Sigmoid colon (tissue), 4 donors: ENCODE measurements at regions not wholly inside any gene's neighbourhood (a gene's known extent, or its start where the extent isn't known, plus 50 kb on each side); places are given as distances from the start of the nearest gene placed in this dataset.

Experiments used
- EP300 ChIP-seq, 4 donors: sonication (generic); formaldehyde crosslinking; IDR thresholded peaks; one replicate each; pipeline ENCODE4 v1.6.1; 2017; ENCODE audit warnings: antibody characterized with exemption in 4 of 4
- POLR2A ChIP-seq, 2 donors: fragments of 450-650 bp; IDR thresholded peaks; one replicate each; pipeline ENCODE4 v1.6.1; 2016; ENCODE audit warnings: antibody characterized with exemption in 2 of 2, mild to moderate bottlenecking in 2 of 2, moderate library complexity in 2 of 2
- TF ChIP-seq, protein P1 (sequence below), 4 experiments: fragments of 450-650 bp in 3 of 4; fragments of 200-600 bp in 1 of 4; IDR thresholded peaks; one replicate each; pipeline ENCODE4 v1.5.1; 2016 to 2019; ENCODE audit warnings: antibody characterized with exemption in 4 of 4, mild to moderate bottlenecking in 3 of 4, moderate library complexity in 2 of 4

DNA sequence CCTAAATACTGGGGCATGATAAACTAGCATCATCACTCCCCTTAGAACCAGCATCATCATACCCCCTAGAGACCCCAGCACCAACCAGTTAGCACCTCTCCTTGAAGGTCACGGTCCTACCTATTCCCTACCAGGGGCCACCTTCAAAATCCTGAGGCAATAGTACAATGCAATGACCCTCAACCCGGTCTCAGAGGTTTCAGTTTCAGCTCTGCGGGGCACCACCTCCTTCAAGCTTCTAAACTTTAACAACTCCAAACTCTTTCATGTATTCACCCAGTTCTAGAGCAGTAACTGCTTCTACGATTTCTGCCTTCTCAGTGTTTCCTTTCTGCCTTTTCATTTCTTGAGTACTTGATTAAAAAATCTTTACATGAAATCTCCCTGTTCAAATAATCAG is 130.1 kb upstream of the EPB41L4A start:
- TF ChIP-seq EP300 (IDR thresholded peaks at IDR 0.05) (no peak), POLR2A (IDR thresholded peaks at IDR 0.05) (no peak)
- TF ChIP-seq, protein P1, sequence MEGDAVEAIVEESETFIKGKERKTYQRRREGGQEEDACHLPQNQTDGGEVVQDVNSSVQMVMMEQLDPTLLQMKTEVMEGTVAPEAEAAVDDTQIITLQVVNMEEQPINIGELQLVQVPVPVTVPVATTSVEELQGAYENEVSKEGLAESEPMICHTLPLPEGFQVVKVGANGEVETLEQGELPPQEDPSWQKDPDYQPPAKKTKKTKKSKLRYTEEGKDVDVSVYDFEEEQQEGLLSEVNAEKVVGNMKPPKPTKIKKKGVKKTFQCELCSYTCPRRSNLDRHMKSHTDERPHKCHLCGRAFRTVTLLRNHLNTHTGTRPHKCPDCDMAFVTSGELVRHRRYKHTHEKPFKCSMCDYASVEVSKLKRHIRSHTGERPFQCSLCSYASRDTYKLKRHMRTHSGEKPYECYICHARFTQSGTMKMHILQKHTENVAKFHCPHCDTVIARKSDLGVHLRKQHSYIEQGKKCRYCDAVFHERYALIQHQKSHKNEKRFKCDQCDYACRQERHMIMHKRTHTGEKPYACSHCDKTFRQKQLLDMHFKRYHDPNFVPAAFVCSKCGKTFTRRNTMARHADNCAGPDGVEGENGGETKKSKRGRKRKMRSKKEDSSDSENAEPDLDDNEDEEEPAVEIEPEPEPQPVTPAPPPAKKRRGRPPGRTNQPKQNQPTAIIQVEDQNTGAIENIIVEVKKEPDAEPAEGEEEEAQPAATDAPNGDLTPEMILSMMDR (IDR thresholded peaks at IDR 0.05) = no peak
